HG02759 (cell line): ENCODE measurements at regions not wholly inside any gene's neighbourhood (a gene's known extent, or its start where the extent isn't known, plus 50 kb on each side); places are given as distances from the start of the nearest gene placed in this dataset.
"Not testable (repeated sequence)": the region's sequence is repeated elsewhere in the genome, so short reads cannot be mapped to it uniquely, and the experiment has no call there.

Experiments
- ATAC-seq: cut with Tn5 transposase; IDR thresholded peaks from one replicate; pipeline ENCODE4 v1.9.1; 2021; ENCODE audit warnings: mild to moderate bottlenecking, moderate library complexity; ENCODE audit not compliant: unreplicated experiment

DNA sequence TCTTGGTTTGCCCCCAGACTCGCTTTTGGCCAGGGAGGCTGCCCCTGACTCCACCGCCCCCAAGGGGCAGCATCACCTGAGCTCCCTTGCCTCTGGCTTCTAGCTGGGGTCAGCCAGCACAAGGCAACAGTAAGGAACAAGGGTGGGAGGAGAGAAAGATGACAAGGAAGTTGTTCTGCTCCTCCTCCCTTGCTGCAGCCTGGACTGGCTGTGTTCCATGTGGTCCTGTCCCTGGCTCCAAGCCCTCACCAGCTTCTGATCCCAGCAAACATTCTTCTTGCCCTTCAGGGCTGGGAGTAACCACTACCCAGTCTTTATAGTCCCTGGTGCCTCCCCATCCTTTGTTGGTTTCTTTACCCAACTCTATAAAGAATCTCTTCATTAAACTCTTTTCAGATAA is 100.3 kb upstream of the SPIN1 start:
- ATAC-seq, result no peak

- ATAC-seq, result no peak
These were observed 107.3 kb upstream of the SPIN1 start for GRCh38 chr9:88280816-88281382.

DNA sequence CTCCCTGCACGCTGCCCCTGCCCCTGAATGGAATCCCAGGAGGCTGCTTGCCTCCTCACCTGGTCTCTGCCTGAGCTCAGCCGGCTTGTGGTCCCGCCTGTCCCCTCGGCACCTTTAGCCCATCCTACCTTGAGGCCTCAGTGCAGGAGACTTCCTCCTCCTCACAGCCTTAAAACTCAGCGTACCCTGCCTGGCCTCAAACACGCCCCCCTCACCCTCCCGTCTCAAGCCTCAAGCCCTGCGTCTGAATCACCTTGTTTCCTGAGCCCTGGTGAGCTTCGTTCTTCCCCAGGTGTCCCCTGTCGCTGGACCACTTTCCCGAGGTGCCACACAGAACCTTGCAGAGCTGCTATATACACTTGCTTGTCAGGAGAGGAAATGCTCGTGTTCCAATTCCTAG is 110.2 kb upstream of the SPIN1 start:
- no peak for ATAC-seq

- ATAC-seq, result no peak
These were observed 114.2 kb upstream of the SPIN1 start for GRCh38 chr9:88274078-88274477.

DNA sequence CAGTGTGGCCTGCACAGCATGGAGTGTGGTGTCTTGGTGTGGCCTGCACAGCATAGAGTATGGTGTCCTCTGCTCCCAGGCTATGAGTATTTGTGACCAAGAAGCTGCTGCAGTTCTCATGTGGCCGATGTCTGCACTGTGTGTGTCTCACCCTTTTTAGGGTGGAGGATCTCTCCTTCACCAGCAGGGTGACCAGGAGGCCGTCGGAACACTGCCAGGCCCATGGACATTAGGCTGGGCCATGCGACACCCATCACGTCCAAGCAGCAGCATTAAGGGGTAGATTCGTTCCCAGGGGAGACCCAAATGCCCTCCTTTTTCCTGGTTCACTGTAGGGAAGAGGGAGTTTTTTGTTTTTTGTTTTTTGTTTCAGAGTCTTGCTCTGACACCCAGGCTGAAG is 115.3 kb upstream of the SPIN1 start:
- ATAC-seq, result no peak

GRCh38 chr9:88270413-88270812 is 117.8 kb upstream of the SPIN1 start:
- ATAC-seq, result no peak

GRCh38 chr9:88268886-88269285 is 119.4 kb upstream of the SPIN1 start:
- ATAC-seq, result no peak

- ATAC-seq, result no peak
These were observed 121.0 kb upstream of the SPIN1 start for GRCh38 chr9:88267283-88267682.

DNA sequence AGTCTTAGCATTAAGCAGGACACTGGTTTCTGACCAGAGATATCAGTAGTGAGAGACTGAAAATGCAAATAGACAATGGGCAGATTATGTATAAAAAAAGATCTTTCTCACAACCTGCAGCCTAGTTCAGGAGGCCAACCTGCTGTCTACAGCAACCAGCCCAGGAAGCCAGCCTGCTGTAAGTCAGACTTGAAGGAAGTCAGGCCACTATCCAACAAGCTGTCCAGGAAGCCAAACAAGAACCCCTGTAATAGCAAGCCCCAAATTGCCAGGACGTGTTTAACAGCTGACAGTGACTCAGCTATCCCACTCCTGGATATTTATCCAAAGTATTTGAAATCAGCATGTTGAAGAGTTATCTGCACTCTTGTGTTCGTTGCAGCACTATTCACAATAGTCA is 121.8 kb upstream of the SPIN1 start:
- ATAC-seq, result no peak

- no peak for ATAC-seq
These were observed 120.7 kb upstream of the SPATA31C2 start for GRCh38 chr9:88259001-88259400.

GRCh38 chr9:88258601-88259000 is 120.3 kb upstream of the SPATA31C2 start:
- ATAC-seq, result no peak

GRCh38 chr9:88258024-88258423 is 119.7 kb upstream of the SPATA31C2 start:
- ATAC-seq, result no peak

- no peak for ATAC-seq
These were observed 117.9 kb upstream of the SPATA31C2 start for GRCh38 chr9:88256216-88256615.

- ATAC-seq, result not testable (repeated sequence)
These were observed 117.5 kb upstream of the SPATA31C2 start for GRCh38 chr9:88255806-88256205.

GRCh38 chr9:88251903-88252302 is 113.6 kb upstream of the SPATA31C2 start:
- no peak for ATAC-seq

DNA sequence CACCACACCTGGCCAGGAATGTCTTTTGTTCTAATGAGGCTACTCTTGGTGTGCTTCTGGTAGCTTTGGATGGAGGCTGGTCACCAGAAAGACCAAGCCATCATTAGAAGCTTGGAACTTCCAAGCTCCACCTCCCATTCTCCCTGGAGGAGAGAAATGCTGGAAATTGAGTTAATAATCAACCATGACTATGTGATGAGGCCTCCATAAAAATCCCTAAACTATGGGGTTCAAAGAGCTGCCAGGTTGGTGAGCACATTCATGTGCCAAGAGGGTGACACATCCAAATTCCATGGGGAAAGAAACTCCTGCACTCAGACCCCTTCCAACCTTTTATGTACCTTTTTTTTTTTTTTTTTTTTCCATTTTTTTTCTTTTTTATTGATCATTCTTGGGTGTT is 105.5 kb upstream of the SPATA31C2 start:
- ATAC-seq, result no peak

DNA sequence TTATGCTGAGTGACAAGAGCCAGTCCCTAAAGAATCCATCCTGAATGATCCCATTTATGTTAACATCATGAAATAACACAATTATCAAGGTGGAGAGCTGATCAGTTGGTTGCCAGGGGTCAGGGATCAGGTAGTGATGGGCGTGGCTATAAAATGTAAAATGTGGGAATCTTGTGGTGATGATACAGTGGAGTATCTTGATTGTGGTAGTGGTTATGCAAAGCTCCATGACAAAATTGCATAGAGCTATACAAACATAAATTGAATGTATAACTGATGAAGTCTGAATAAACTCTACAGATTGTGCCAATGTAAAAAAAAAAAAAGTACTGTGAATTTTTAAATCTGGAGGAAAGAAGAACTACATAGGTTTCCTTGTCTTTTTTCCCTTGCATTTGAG is 104.6 kb upstream of the SPATA31C2 start:
- no peak for ATAC-seq

DNA sequence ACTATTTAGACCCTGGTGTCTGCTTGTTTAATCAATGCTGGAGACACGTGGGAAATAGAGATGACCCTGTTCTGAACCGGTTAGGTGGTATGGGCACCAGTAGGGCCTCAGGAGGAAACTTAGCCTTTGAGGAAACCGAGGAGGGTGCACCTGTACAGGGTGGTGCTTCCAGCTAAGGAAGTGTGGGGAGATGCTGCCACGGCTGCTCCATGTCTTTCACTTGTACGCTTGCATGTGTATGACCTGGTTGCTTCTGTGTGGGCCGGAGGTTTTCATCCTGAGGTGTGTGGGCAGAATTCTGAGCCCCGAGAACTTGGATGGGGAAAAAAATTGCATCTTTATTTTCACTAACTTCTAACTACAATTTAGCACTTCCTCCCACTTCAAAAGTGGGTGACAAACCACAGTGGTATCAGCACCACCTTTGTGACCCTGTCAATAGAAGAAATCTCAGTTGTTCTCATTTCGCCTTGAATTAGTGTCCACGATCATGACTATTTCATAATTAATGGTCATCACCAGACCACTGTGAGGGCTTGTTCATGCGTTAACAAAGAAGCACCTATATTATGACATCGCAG is 99.8 kb upstream of the SPATA31C2 start:
- no peak for ATAC-seq

- ATAC-seq, result no peak
These were observed 99.2 kb upstream of the SPATA31C2 start for GRCh38 chr9:88237479-88237961.

DNA sequence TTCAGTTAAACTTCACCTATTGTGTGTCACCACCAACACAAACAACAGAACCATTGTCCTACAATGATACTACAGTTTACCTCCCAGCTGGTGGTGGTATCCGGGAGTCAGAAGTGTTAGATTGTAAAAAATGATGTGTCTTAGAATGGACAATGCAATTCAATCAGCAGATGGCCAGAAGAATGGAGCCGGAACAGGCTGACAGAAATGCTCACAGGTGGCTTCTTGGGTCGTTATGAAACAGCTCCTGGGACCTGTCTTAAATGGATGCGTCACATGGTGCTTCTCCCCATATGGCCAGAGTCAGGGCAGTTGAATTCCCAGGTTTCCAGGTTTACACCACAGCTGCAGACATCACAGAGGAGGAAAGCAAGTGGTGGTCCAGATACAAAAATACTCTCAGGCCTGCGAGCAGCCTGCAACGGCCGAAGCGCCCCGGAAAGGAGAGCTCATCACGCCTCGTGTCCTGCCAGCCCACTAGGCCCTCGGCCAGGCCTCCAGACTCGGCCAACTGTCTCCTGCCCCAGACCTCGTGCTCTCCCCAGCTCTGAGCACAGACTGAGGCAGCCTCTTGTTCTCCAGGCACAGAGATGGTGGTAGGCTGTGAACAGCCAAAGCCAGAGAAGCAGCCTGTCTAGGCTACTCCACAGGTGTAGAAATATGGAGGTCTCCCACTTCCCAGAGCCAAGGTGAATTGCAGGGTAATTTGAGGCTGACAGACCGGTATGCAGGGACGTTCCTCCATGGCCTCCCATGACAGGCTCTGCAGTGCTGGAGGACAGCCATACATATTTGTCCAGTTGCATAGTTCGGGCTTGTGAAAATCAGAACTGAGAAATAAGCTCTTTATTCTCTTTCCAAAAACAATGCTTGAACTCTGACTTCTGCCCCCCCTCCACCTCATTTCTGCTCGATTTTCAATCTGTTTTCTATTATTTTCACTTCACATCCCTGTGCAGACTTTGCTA is 98.5 kb upstream of the SPATA31C2 start:
- ATAC-seq, result no peak

DNA sequence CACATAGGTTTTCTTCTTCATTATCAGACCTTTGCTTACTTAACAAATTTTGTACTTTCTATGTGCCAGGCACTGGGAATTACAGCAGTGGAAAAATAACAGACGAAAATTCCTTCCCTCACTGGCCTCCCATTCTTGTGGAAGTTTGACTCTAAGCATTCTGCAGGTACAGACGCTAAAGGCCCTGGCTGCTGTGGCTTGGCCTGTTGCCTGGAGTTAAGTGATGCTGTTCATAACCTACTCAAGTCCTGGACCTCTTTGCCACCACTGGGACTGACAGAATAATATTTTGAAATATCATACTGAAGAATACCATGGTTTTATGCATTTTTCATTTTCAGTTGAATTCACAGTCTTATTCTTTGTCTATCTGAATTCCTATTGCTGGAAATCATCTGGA is 97.3 kb upstream of the SPATA31C2 start:
- no peak for ATAC-seq

DNA sequence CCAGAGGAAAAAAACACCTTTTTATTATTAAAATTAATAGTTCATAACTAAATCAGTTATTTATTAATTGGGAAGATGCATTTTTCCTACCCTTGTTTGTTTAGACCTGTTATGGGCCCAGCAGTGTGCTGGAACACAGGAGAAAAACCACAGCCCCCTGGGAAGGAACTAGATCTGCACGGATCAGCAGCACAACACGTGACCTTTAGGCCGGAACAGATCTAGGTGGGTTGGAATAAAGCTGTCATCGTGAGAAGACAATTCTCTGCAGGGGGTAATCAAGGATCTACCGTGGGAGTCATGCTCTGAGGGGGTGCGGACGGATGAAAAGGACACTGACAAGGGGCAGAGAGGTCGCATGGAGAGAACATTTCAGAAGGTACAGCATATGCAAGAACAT is 95.8 kb upstream of the SPATA31C2 start:
- ATAC-seq, result no peak
